ENCODE measurements at regions not wholly inside any gene's neighbourhood (a gene's known extent, or its start where the extent isn't known, plus 50 kb on each side); places are given as distances from the start of the nearest gene placed in this dataset.

DNA sequence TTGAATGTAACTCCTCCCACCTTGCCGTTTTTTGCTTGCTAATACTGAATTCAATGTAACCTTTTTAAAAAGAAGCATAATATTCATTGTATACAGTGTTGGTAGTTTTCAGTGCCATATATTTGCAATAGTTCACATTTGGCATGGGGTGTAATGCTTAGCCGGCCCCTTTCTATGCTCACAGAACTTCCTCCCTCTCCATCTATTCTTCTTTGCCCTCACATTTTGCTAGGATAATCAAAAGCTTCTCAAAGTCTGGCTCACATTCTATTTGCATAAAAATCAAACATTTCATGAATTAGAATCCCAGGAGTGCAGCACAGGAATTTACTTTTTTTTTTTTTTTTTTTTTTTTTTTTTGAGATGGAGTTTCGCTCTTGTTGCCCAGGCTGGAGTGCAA, 226.3 kb upstream of the MPDZ start (continued):
- TF ChIP-seq, protein P1, sequence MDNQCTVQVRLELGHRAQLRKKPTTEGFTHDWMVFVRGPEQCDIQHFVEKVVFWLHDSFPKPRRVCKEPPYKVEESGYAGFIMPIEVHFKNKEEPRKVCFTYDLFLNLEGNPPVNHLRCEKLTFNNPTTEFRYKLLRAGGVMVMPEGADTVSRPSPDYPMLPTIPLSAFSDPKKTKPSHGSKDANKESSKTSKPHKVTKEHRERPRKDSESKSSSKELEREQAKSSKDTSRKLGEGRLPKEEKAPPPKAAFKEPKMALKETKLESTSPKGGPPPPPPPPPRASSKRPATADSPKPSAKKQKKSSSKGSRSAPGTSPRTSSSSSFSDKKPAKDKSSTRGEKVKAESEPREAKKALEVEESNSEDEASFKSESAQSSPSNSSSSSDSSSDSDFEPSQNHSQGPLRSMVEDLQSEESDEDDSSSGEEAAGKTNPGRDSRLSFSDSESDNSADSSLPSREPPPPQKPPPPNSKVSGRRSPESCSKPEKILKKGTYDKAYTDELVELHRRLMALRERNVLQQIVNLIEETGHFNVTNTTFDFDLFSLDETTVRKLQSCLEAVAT (IDR thresholded peaks at IDR 0.05) = no peak
- TF ChIP-seq TARDBP (IDR thresholded peaks at IDR 0.05) (no peak), SRF (CRISPR knock-in tag; IDR thresholded peaks at IDR 0.05) (no peak), MAZ (CRISPR knock-in tag; conservative IDR thresholded peaks at IDR 0.05 in 1 of 2, IDR thresholded peaks at IDR 0.05 in 1 of 2) (no peak), MBD2 (IDR thresholded peaks at IDR 0.05; ENCODE audit: borderline replicate concordance, low read depth) (no peak), ZBTB1 (CRISPR knock-in tag; IDR thresholded peaks at IDR 0.05; ENCODE audit: borderline replicate concordance, low read depth) (no peak)
- TF ChIP-seq, protein P2, sequence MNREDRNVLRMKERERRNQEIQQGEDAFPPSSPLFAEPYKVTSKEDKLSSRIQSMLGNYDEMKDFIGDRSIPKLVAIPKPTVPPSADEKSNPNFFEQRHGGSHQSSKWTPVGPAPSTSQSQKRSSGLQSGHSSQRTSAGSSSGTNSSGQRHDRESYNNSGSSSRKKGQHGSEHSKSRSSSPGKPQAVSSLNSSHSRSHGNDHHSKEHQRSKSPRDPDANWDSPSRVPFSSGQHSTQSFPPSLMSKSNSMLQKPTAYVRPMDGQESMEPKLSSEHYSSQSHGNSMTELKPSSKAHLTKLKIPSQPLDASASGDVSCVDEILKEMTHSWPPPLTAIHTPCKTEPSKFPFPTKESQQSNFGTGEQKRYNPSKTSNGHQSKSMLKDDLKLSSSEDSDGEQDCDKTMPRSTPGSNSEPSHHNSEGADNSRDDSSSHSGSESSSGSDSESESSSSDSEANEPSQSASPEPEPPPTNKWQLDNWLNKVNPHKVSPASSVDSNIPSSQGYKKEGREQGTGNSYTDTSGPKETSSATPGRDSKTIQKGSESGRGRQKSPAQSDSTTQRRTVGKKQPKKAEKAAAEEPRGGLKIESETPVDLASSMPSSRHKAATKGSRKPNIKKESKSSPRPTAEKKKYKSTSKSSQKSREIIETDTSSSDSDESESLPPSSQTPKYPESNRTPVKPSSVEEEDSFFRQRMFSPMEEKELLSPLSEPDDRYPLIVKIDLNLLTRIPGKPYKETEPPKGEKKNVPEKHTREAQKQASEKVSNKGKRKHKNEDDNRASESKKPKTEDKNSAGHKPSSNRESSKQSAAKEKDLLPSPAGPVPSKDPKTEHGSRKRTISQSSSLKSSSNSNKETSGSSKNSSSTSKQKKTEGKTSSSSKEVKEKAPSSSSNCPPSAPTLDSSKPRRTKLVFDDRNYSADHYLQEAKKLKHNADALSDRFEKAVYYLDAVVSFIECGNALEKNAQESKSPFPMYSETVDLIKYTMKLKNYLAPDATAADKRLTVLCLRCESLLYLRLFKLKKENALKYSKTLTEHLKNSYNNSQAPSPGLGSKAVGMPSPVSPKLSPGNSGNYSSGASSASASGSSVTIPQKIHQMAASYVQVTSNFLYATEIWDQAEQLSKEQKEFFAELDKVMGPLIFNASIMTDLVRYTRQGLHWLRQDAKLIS (CRISPR knock-in tag; IDR thresholded peaks at IDR 0.05) = no peak
- TF ChIP-seq, protein P3, sequence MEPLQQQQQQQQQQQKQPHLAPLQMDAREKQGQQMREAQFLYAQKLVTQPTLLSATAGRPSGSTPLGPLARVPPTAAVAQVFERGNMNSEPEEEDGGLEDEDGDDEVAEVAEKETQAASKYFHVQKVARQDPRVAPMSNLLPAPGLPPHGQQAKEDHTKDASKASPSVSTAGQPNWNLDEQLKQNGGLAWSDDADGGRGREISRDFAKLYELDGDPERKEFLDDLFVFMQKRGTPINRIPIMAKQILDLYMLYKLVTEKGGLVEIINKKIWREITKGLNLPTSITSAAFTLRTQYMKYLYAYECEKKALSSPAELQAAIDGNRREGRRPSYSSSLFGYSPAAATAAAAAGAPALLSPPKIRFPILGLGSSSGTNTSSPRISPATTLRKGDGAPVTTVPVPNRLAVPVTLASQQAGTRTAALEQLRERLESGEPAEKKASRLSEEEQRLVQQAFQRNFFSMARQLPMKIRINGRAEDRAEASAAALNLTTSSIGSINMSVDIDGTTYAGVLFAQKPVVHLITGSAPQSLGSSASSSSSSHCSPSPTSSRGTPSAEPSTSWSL (CRISPR knock-in tag; IDR thresholded peaks at IDR 0.05; ENCODE audit: borderline replicate concordance) = no peak

Data from K562 (cell line).